ENCODE measurements at regions not wholly inside any gene's neighbourhood (a gene's known extent, or its start where the extent isn't known, plus 50 kb on each side); places are given as distances from the start of the nearest gene placed in this dataset.
"Not testable (repeated sequence)": the region's sequence is repeated elsewhere in the genome, so short reads cannot be mapped to it uniquely, and the experiment has no call there.

- TF ChIP-seq POLR2A (IDR thresholded peaks at IDR 0.05; ENCODE audit: low read length); GATA1 (IDR thresholded peaks at IDR 0.05; ENCODE audit: low read depth, low read length): not testable (repeated sequence)
Observed at GRCh38 chr4:24177443-24177842, 287.6 kb upstream of the PPARGC1A start.
